ENCODE measurements at regions not wholly inside any gene's neighbourhood (a gene's known extent, or its start where the extent isn't known, plus 50 kb on each side); places are given as distances from the start of the nearest gene placed in this dataset.
"Not testable (repeated sequence)": the region's sequence is repeated elsewhere in the genome, so short reads cannot be mapped to it uniquely, and the experiment has no call there.

- FAIRE-seq: no peak
Measured at GRCh38 chr12:93219947-93220346, 157.8 kb upstream of the NUDT4 start.

- no peak for FAIRE-seq
Measured at GRCh38 chr12:93221841-93222240, 155.9 kb upstream of the NUDT4 start.

GRCh38 chr12:93223440-93224426 is 154.0 kb upstream of the NUDT4 start:
- FAIRE-seq: no peak

- FAIRE-seq: no peak
Measured at GRCh38 chr12:93225094-93225493, 152.6 kb upstream of the NUDT4 start.

- FAIRE-seq: no peak
Measured at GRCh38 chr12:93226361-93226760, 151.4 kb upstream of the NUDT4 start.

DNA sequence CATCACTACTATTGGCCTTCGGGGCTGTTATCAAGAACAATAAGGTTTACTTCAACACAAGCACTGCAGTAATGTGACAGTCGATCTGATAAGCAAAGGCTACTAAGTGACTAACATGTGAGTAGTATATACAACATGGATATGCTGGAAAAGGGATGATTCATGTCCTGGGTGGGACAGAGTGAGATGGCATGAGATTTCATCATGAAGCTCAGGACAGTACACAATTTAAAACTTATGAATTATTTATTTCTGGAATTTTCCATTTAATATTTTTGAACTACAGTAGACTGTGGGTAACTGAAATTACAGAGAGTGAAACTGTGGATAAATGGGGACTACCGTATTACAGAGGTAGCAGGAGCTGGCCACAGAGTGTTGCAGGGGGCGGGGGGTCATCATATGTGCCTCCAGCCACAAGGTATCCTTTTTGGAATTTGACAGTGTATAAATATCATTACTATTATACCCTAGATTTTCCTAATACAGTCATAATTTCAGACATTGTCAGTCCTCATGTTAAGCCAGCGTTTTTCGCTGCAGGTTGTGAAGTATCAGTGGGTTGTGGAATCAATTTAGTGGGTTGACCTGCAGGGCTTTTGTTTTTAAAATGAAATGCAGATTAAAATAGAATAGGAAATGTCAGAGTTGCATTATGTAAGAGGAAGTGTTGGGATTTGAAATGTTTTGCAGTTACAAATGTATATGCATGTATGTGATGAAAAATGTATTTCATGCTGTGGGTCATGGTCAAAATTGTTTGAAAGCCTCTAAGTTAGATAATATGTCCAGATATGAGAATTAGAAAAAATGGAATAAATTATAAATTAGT is 148.0 kb upstream of the NUDT4 start:
- no peak for FAIRE-seq

DNA sequence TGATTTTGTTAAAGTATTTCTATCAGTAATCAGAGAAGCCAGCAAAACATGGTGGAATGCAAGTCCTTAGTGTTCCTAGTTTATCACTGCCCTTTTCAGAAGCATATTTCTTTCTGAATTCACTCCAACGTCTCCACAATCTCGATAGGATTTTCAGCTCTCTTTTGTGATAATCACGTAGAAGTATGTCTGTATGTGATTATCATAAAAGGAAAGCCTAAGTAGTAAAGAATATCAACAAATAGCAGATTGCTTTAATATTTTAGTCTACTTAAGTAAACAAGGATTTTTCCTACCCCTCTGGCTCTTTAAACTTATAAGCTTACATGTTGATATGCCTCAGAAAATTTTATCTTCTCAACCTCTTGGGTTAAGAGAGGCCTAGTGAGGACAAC is 147.4 kb upstream of the NUDT4 start:
- no peak for FAIRE-seq

DNA sequence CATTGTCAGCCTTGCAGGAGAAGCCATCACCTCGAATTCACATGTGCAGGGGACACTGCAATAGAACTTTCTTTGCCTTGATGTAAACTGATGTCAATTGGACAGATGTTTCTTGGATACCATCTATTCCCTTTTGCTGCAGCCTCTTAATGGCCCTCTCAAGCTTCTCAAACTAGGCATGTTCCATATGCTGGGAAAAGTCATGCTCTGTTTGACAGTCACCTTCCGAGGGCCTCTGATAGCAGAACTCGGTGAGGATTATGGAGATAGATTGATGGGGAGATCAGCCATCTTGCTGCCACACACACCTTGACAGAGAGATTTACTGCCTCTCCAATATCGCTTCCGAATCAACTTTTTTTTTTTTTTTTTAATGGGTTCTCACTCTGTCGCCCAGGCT is 145.8 kb upstream of the NUDT4 start:
- no peak for FAIRE-seq

DNA sequence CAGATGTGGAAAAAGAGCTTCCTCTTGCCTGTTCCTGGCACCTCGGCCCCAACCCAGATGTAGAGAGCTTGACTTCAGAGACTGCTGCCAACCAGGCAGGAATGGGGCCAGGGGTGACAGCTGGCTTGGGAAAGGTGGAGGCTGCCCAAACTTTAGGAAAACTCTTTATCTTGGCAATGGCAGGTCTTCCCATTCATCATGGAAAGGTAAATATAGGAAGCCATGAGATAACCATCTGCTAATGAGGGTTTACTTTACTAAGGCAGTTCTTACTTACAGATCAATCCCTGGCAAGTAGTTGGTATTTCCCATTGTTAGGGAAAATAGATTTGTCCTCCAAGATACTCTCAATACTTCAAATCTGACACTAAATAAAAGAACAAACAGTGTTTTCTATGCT is 143.1 kb upstream of the NUDT4 start:
- no peak for FAIRE-seq

- FAIRE-seq: no peak
Measured at GRCh38 chr12:93235881-93236280, 141.8 kb upstream of the NUDT4 start.

DNA sequence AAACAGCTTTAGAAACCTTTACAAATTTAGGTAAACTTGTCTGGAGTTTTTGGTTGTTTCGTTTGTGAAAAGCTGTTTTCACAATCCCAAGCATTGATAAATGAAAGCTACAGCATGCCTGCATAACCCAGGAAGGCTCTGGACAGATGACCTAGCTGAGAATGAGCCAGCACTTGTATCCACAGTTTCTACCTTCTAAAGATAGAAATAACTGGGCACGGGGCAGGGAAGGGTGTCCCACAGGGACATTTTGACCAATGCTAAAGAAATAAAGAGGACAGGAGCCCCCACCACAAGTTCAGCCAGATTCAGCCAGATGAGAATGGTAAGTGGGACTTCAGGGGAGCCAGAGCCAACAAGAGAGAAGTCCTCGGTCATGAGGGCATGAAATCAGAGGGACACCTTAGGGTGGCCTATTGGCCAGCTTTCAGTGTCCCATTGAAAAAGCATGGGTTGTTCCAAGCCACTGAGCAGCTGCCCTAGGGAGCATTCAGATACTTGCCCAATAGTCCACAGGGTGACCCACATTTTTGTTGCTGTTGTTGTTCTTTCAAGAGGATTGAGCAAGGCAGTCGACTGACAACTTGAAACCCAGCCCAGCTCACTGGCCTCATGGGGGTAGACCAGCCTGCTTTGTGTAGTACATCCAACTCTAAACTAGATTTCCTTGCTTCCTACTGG is 140.3 kb upstream of the NUDT4 start:
- FAIRE-seq: no peak

DNA sequence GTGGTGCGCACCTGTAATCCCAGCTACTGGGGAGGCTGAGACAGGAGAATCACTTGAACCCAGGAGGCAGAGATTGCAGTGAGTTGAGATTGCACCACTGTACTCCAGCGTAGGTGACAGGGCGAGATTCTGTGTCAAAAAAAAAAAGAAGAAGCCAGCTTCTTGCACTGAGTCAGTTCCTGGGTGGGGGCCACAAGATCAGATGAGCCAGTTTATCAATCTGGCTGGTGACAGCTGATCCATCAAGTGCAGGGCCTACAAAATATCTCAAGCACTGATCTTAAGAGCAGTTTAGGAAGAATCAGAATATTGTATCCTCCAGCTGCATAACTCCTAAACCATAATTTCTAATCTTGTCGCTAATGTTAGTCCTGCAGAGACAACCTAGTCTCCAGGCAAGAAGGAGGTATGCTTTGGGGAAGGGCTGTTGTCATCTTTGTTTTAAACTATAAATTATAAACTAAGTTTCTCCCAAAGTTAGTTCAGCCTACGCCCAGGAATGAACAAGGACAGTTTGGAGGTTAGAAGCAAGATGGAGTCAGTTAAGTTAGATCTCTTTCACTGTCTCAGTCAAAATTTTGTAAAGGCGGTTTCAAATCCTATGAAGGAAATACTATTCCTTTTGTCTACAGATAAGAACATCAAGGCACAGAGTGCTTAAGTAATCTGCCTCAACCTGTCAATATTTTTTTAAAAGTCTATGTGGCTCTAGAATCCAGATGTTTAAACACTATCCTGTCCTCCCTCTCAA is 139.0 kb upstream of the NUDT4 start:
- FAIRE-seq: not testable (repeated sequence)

- not testable (repeated sequence) for FAIRE-seq
Measured at GRCh38 chr12:93239789-93240188, 137.9 kb upstream of the NUDT4 start.

DNA sequence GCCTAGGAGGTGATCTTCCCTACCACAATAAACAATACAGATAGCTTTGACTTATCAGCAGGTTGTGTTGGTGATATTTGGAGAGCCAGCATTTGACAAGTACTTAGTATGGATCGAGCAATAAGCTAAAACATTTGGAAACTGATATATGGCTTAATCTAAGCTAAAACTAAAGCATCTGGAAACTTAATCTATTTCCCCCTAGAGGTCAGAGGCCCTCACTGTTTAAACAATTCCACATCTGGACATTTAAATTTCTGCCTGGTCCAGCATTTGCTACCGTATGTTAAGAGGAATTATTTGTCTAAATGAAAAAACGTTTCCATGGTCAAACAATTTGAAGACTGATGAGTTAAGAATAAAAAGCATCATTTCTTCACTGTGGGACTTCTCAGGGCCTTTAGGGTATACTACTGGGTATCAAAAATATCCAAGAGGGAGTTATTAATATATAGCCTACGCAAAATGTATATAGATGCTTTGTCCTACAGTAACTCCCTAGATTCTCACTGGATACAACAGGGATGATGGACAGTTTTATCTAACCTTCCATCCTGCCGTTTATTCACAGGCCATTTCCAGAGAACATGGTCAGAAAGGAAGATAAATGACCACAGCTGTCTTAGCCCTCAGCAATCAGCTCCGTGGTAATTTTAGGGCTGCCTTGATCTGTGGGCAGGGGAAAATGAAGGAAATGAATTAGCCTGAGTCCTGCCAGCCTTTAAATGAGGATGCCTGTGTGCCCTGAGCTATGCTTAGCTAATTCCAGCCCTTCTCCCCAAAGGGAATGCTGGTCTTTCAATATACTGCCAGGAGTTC is 135.4 kb upstream of the NUDT4 start:
- FAIRE-seq: no peak

- FAIRE-seq: no peak
Measured at GRCh38 chr12:93243382-93243688, 134.4 kb upstream of the NUDT4 start.

GRCh38 chr12:93243689-93244513 is 133.8 kb upstream of the NUDT4 start:
- FAIRE-seq: no peak

- FAIRE-seq: no peak
Measured at GRCh38 chr12:93244514-93245077, 133.1 kb upstream of the NUDT4 start.

DNA sequence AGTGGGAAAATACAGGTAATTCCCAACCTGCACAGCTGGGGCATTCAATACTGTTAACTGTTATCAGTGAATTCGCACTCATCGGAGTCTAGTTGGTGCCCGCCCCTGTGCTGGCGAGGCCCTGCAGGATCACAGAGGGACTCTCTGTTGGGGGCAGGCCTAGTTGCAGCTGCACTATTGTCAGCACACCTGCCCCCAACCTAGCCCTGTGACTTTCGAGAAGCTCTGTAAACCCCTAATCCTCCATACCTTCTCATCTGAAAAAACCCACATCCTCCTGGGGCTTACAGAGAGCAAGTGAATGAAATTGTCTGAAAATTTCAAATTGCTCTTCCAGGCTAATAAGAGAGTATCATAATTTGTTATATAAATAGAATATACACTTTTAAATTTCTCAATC is 132.2 kb upstream of the NUDT4 start:
- FAIRE-seq: no peak

DNA sequence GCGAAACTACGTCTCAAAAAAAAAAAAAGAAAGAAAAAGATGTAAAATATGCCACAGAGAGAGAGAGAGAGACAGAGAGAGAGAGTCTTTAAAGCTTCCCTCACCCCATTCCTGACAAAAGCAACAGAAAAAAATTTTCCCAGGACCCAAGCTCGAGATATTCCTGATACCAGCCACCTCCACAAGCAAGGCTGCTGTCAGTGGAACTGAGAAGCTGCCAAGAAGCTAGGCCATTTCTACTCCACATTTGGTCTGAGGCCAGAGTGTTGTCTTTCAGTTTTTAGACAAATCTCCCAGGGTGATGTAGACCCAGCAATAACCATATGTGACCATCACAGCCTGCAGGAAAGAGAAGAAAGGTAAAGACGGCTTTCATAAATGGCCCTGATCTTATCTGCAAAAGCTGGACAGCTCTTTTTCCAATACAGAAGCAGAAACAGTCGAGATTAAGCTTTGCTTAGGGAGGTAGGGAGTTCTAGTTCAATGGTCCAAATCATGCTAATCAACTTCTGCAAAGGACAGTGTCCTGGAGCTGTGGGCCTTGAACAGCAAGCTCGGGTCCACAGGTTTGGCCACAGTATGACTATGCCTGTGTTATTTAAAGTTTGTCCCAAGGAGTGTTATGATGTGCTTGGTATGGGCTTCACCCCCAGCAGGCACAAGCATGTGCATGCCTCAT is 130.3 kb upstream of the NUDT4 start:
- FAIRE-seq: no peak

- FAIRE-seq: no peak
Measured at GRCh38 chr12:93252221-93252620, 125.5 kb upstream of the NUDT4 start.
